GM10847 (cell line): ENCODE measurements at regions not wholly inside any gene's neighbourhood (a gene's known extent, or its start where the extent isn't known, plus 50 kb on each side); places are given as distances from the start of the nearest gene placed in this dataset.

Experiments used
- POLR2A ChIP-seq: IDR thresholded peaks from 2 replicates; pipeline ENCODE4 v1.6.1; 2011; ENCODE audit not compliant: insufficient read length; ENCODE audit errors: extremely low read depth

- no peak for TF ChIP-seq POLR2A
These were observed 102.8 kb upstream of the ZNF438 start for GRCh38 chr10:31134311-31134952.

- TF ChIP-seq POLR2A: no peak
These were observed 103.5 kb upstream of the ZNF438 start for GRCh38 chr10:31135171-31135570.

GRCh38 chr10:31136386-31136785, 104.7 kb upstream of the ZNF438 start:
- TF ChIP-seq POLR2A: no peak

- no peak for TF ChIP-seq POLR2A
These were observed 105.5 kb upstream of the ZNF438 start for GRCh38 chr10:31136930-31137885.

GRCh38 chr10:31138026-31138553, 106.4 kb upstream of the ZNF438 start:
- no peak for TF ChIP-seq POLR2A

GRCh38 chr10:31139497-31139896, 107.8 kb upstream of the ZNF438 start:
- TF ChIP-seq POLR2A: no peak

- no peak for TF ChIP-seq POLR2A
These were observed 109.1 kb upstream of the ZNF438 start for GRCh38 chr10:31140716-31141115.

- TF ChIP-seq POLR2A: no peak
These were observed 110.4 kb upstream of the ZNF438 start for GRCh38 chr10:31142026-31142425.

- no peak for TF ChIP-seq POLR2A
These were observed 111.8 kb upstream of the ZNF438 start for GRCh38 chr10:31143331-31143935.

GRCh38 chr10:31145986-31146385, 114.3 kb upstream of the ZNF438 start:
- TF ChIP-seq POLR2A: no peak

GRCh38 chr10:31146491-31147209, 115.0 kb upstream of the ZNF438 start:
- TF ChIP-seq POLR2A: no peak

- no peak for TF ChIP-seq POLR2A
These were observed 115.5 kb upstream of the ZNF438 start for GRCh38 chr10:31147210-31147608.

GRCh38 chr10:31148951-31149350, 117.3 kb upstream of the ZNF438 start:
- TF ChIP-seq POLR2A: no peak

- no peak for TF ChIP-seq POLR2A
These were observed 118.3 kb upstream of the ZNF438 start for GRCh38 chr10:31149835-31150512.
